Thyroid gland (tissue), 4 donors: ENCODE measurements at regions not wholly inside any gene's neighbourhood (a gene's known extent, or its start where the extent isn't known, plus 50 kb on each side); places are given as distances from the start of the nearest gene placed in this dataset.

ENCODE experiments used
- DNase-seq, 2 donors: peaks; one replicate each; pipeline ENCODE4 v3.0.0-alpha.2; 2019
- H3K27ac ChIP-seq, 3 donors: fragments of 200-600 bp; sonication (generic); 1 replicate in 2 of 3; 2 replicates in 1 of 3; pipeline ENCODE4 v1.5.1; 2016 to 2019; ENCODE audit warnings: mild to moderate bottlenecking in 1 of 3, moderate library complexity in 1 of 3
- H3K27me3 ChIP-seq: fragments of 200-600 bp; sonication (generic); one replicate; pipeline ENCODE4 v1.5.1; 2019
- H3K36me3 ChIP-seq, 2 donors: fragments of 200-600 bp; sonication (generic); one replicate each; pipeline ENCODE4 v1.5.1; 2016 to 2019
- H3K4me1 ChIP-seq, 2 donors: fragments of 200-600 bp; sonication (generic); one replicate each; pipeline ENCODE4 v1.5.1; 2017 to 2019
- H3K4me3 ChIP-seq, 3 donors: fragments of 200-600 bp; sonication (generic); replicated peaks in 1 of 3; 1 replicate in 2 of 3; 2 replicates in 1 of 3; pipeline ENCODE4 v1.5.1; 2016; ENCODE audit warnings: mild to moderate bottlenecking in 1 of 3
- H3K9me3 ChIP-seq: fragments of 200-600 bp; sonication (generic); one replicate; pipeline ENCODE4 v1.5.1; 2017
- CTCF ChIP-seq, 6 experiments: fragments of 200-600 bp in 3 of 6; fragments of 450-650 bp in 3 of 6; sonication (generic) in 3 of 6; IDR thresholded peaks; one replicate each; pipeline ENCODE4 v1.5.1; 2016 to 2019; ENCODE audit warnings: antibody characterized with exemption in 6 of 6, mild to moderate bottlenecking in 2 of 6, inconsistent platforms in 1 of 6, moderate library complexity in 1 of 6
- POLR2A ChIP-seq, 2 donors: fragments of 450-650 bp; IDR thresholded peaks; one replicate each; pipeline ENCODE4 v1.6.1; 2017; ENCODE audit warnings: antibody characterized with exemption in 2 of 2, mild to moderate bottlenecking in 2 of 2, moderate library complexity in 1 of 2
- WGBS, 2 donors: methylation state at CpG; one replicate each; pipeline ENCODE4 v1.1.5; 2017; 5-methylcytosine and 5-hydroxymethylcytosine counted together
- intact Hi-C: fragments of 100-400 bp; cut with DNase I; formaldehyde crosslinking; loops from one replicate; pipeline ENCODE4 v1.15.1; 2023

- H3K36me3 ChIP-seq: no peaks in the 10 kb centered on the region
- intact Hi-C loops: no loop called here
- TF ChIP-seq POLR2A (IDR thresholded peaks at IDR 0.05): no peak
- TF ChIP-seq CTCF (IDR thresholded peaks at IDR 0.05): no peak
- no peaks in the 10 kb centered on the region for H3K9me3 ChIP-seq
- 81% methylated on average over 3 of the region's 3 CpGs for WGBS, 2 donors
- no peaks in the 10 kb centered on the region for H3K27me3 ChIP-seq
- no peaks in the 10 kb centered on the region for H3K4me1 ChIP-seq
- no peak overlapping the region for H3K27ac ChIP-seq
- no peak for DNase-seq
- no peak overlapping the region for H3K4me3 ChIP-seq
These were observed 238.1 kb upstream of the HS3ST5 start for GRCh38 chr6:114580882-114581281.

- no peak overlapping the region for H3K4me3 ChIP-seq
- H3K36me3 ChIP-seq: no peaks in the 10 kb centered on the region
- TF ChIP-seq CTCF (IDR thresholded peaks at IDR 0.05) (no peak), POLR2A (IDR thresholded peaks at IDR 0.05) (no peak)
- H3K4me1 ChIP-seq: no peaks in the 10 kb centered on the region
- intact Hi-C loops: no loop called here
- H3K9me3 ChIP-seq: no peaks in the 10 kb centered on the region
- no peak for DNase-seq
- no peaks in the 10 kb centered on the region for H3K27me3 ChIP-seq
- H3K27ac ChIP-seq: no peak overlapping the region
These were observed 236.7 kb upstream of the HS3ST5 start for GRCh38 chr6:114579486-114579885.

GRCh38 chr6:114577109-114577508, 234.3 kb upstream of the HS3ST5 start:
- no peaks in the 10 kb centered on the region for H3K27me3 ChIP-seq
- H3K4me1 ChIP-seq: no peaks in the 10 kb centered on the region
- intact Hi-C loops: no loop called here
- TF ChIP-seq CTCF (IDR thresholded peaks at IDR 0.05): no peak
- TF ChIP-seq POLR2A (IDR thresholded peaks at IDR 0.05): no peak
- no peaks in the 10 kb centered on the region for H3K9me3 ChIP-seq
- DNase-seq: no peak
- H3K27ac ChIP-seq: no peak overlapping the region
- H3K4me3 ChIP-seq: no peak overlapping the region
- WGBS, 2 donors: 46 to 55% methylated on average over 1 of the region's 1 CpG
- H3K36me3 ChIP-seq: no peaks in the 10 kb centered on the region

GRCh38 chr6:114576330-114576729, 233.5 kb upstream of the HS3ST5 start:
- H3K27ac ChIP-seq: no peak overlapping the region
- no peaks in the 10 kb centered on the region for H3K27me3 ChIP-seq
- no peaks in the 10 kb centered on the region for H3K9me3 ChIP-seq
- intact Hi-C loops: no loop called here
- no peak overlapping the region for H3K4me3 ChIP-seq
- no peak for TF ChIP-seq CTCF (IDR thresholded peaks at IDR 0.05)
- no peak for TF ChIP-seq POLR2A (IDR thresholded peaks at IDR 0.05)
- 65 to 81% methylated on average over 4 of the region's 4 CpGs for WGBS, 2 donors
- H3K36me3 ChIP-seq: no peaks in the 10 kb centered on the region
- no peaks in the 10 kb centered on the region for H3K4me1 ChIP-seq
- no peak for DNase-seq

- intact Hi-C loops: no loop called here
- DNase-seq: no peak
- 84 to 92% methylated on average over 3 of the region's 3 CpGs for WGBS, 2 donors
- Histone ChIP-seq H3K27me3 (no peaks in the 10 kb centered on the region), H3K27ac (no peak overlapping the region), H3K9me3 (no peaks in the 10 kb centered on the region), H3K4me1 (no peaks in the 10 kb centered on the region), H3K4me3 (no peak overlapping the region), H3K36me3 (no peaks in the 10 kb centered on the region)
- no peak for TF ChIP-seq POLR2A (IDR thresholded peaks at IDR 0.05)
- TF ChIP-seq CTCF (IDR thresholded peaks at IDR 0.05): no peak
These were observed 226.8 kb upstream of the HS3ST5 start for GRCh38 chr6:114569669-114570068.
